Upper lobe of left lung (tissue), 4 donors: ENCODE measurements at regions not wholly inside any gene's neighbourhood (a gene's known extent, or its start where the extent isn't known, plus 50 kb on each side); places are given as distances from the start of the nearest gene placed in this dataset.

Experiments
- POLR2AphosphoS5 ChIP-seq, 2 donors: sonication (generic); formaldehyde crosslinking; IDR thresholded peaks; one replicate each; pipeline ENCODE4 v1.5.1; 2017; ENCODE audit warnings: antibody characterized with exemption in 2 of 2
- TF ChIP-seq, protein P1 (sequence below), 6 experiments: fragments of 450-650 bp in 4 of 6; fragments of 200-600 bp in 2 of 6; sonication (generic) in 2 of 6; IDR thresholded peaks; one replicate each; pipeline ENCODE4 v1.5.1; 2016 to 2019; ENCODE audit warnings: antibody characterized with exemption in 6 of 6

DNA sequence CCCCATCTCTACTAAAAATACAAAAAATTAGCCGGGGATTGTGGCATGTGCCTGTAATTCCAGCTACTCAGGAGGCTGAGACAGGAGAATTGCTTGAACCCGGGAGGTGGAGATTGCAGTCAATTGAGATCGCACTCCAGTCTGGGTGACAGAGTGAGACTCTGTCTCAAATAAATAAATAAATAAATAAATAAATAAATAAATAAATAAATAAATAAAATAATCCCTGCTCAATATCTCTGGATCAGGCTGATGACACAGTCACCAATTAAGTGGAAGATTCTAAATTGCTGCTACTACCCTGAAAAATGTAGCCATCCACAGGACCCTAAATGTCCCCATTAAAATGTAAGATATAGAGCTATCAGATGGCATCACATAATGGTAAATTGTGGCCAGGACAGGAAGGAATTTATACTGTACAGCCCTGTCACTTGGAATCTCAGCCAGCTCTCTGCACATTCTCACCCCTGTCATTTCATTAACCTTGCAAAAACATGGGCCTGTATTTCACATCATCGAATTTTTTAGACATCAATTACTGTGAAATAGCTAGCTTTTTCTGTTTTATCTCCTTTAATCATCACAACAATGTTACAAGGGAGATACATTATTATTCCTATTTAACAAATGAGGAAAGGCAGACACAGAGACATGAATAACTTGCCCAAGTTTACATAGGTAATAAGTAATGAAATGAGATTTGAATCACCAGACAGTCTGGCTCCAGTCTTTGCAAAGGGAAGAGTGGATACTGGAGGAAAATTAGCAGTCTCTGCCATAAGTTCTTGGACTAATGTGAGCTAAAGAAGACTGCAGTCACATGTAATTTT is 56.7 kb upstream of the NTPCR start:
- TF ChIP-seq, protein P1, sequence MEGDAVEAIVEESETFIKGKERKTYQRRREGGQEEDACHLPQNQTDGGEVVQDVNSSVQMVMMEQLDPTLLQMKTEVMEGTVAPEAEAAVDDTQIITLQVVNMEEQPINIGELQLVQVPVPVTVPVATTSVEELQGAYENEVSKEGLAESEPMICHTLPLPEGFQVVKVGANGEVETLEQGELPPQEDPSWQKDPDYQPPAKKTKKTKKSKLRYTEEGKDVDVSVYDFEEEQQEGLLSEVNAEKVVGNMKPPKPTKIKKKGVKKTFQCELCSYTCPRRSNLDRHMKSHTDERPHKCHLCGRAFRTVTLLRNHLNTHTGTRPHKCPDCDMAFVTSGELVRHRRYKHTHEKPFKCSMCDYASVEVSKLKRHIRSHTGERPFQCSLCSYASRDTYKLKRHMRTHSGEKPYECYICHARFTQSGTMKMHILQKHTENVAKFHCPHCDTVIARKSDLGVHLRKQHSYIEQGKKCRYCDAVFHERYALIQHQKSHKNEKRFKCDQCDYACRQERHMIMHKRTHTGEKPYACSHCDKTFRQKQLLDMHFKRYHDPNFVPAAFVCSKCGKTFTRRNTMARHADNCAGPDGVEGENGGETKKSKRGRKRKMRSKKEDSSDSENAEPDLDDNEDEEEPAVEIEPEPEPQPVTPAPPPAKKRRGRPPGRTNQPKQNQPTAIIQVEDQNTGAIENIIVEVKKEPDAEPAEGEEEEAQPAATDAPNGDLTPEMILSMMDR (IDR thresholded peaks at IDR 0.05), result no peak
- TF ChIP-seq POLR2AphosphoS5 (IDR thresholded peaks at IDR 0.05), result no peak
